HL-60 (cell line): ENCODE measurements at regions not wholly inside any gene's neighbourhood (a gene's known extent, or its start where the extent isn't known, plus 50 kb on each side); places are given as distances from the start of the nearest gene placed in this dataset.

ENCODE experiments used
- DNase-seq, 2 experiments: peaks; one replicate each; pipeline ENCODE4 v3.0.0-alpha.2; 2010 to 2020; ENCODE audit warnings: low read depth in 1 of 2, low spot score in 1 of 2
- H3K27ac ChIP-seq: fragments of 250-450 bp; sonication (Bioruptor Pico); replicated peaks from 2 replicates; pipeline ENCODE4 v1.5.1; 2020; ENCODE audit warnings: mild to moderate bottlenecking, moderate library complexity
- H3K27me3 ChIP-seq: fragments of 250-450 bp; sonication (Bioruptor Pico); 2 replicates; pipeline ENCODE4 v1.5.1; 2021; ENCODE audit warnings: mild to moderate bottlenecking, moderate library complexity; ENCODE audit not compliant: insufficient read depth, poor library complexity, severe bottlenecking
- H3K4me3 ChIP-seq: replicated peaks from 2 replicates; pipeline ENCODE4 v1.5.1; 2011; ENCODE audit warnings: mild to moderate bottlenecking, control low read depth, low read length; ENCODE audit not compliant: insufficient read depth
- CTCF ChIP-seq: IDR thresholded peaks from one replicate; pipeline ENCODE4 v1.5.1; 2011; ENCODE audit warnings: low read length, control low read depth, inconsistent platforms; ENCODE audit not compliant: insufficient read depth
- GABPA ChIP-seq: IDR thresholded peaks from 2 replicates; pipeline ENCODE4 v1.6.1; 2012; ENCODE audit warnings: low read depth
- POLR2AphosphoS5 ChIP-seq: IDR thresholded peaks from 2 replicates; pipeline ENCODE4 v1.6.1; 2012; ENCODE audit warnings: low read depth
- REST ChIP-seq: IDR thresholded peaks from 2 replicates; pipeline ENCODE4 v1.6.1; 2012; ENCODE audit warnings: low read depth; ENCODE audit not compliant: insufficient replicate concordance
- SPI1 ChIP-seq: IDR thresholded peaks from 2 replicates; pipeline ENCODE4 v1.6.1; 2012; ENCODE audit warnings: low read depth, mild to moderate bottlenecking, borderline replicate concordance

DNA sequence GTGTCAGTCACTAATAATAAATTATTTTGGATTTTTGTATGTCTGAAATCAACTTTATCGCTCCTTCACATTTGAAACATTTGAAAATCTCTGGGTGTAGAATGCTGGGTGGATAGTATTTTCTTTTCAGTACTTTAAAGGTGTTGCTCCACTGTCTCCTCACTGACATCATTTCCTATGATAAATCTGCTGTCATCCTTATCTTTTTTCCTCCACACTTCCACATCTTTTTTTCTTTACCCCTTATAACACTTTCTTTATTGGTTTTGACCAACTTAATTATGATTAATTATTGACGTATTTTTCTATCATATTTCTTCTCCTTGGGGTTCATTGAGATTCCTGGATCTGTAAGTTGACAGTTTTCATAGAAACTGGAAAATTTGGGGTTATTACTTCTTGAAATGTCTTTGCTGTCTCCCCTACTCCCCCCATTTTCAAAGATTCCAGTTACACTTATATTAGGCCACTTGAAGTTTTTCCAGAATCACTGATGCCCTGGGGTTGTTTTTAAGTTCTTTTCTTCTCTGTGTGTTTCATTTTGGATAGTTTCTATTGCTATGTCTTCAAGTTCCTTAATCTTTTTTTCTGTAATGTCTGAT is 177.5 kb upstream of the DIO3 start:
- Histone ChIP-seq H3K4me3 (no peak overlapping the region), H3K27ac (no peak overlapping the region), H3K27me3 (no peaks in the 10 kb centered on the region)
- TF ChIP-seq REST (no peak), GABPA (no peak), POLR2AphosphoS5 (no peak), CTCF (no peak), SPI1 (no peak)
- DNase-seq, result no peak

DNA sequence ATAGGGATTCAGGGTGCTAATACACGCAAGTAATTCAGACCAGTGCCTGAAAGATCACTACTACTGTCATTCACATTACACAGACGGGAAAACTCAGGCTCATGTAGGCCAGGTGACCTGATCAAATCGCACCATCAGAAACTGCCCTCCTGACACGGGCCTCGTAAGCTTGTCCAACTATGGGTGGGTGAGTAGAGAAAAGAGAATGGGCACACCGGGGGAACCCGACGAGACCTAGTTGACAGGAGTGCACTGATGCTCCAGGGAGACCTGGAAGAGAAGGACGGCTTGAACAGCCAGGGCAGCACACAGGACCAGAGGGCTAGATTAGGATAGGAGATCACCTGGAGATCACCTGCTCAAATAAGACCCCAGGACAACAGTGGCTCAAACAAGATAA is 166.9 kb upstream of the DIO3 start:
- Histone ChIP-seq H3K27ac (no peak overlapping the region), H3K4me3 (no peak overlapping the region), H3K27me3 (peaks cover 2% of the 10 kb centered on the region)
- no peak for DNase-seq
- TF ChIP-seq SPI1 (no peak), CTCF (no peak), POLR2AphosphoS5 (no peak), GABPA (no peak)

- DNase-seq, result no peak
- Histone ChIP-seq H3K27ac (no peak overlapping the region), H3K27me3 (peaks cover 3% of the 10 kb centered on the region), H3K4me3 (no peak overlapping the region)
- no peak for TF ChIP-seq GABPA
- TF ChIP-seq REST, result no peak
- no peak for TF ChIP-seq CTCF
- TF ChIP-seq SPI1, result no peak
- TF ChIP-seq POLR2AphosphoS5, result no peak
Observed at GRCh38 chr14:101395779-101396178, 165.5 kb upstream of the DIO3 start.

- TF ChIP-seq SPI1 (no peak), CTCF (no peak), POLR2AphosphoS5 (no peak), REST (no peak), GABPA (no peak)
- no peak for DNase-seq
- H3K4me3 ChIP-seq, result no peak overlapping the region
- peaks cover 4% of the 10 kb centered on the region for H3K27me3 ChIP-seq
- no peak overlapping the region for H3K27ac ChIP-seq
Observed at GRCh38 chr14:101397206-101397605, 164.1 kb upstream of the DIO3 start.
